Naive thymus-derived CD4-positive, alpha-beta T cell (primary cell): ENCODE measurements at regions not wholly inside any gene's neighbourhood (a gene's known extent, or its start where the extent isn't known, plus 50 kb on each side); places are given as distances from the start of the nearest gene placed in this dataset.
"Not testable (repeated sequence)": the region's sequence is repeated elsewhere in the genome, so short reads cannot be mapped to it uniquely, and the experiment has no call there.

Source experiments
- ATAC-seq: fragments of 150-1000 bp; cut with Tn5 transposase; 2 replicates; pipeline ENCODE4 v1.10.0; 2021; ENCODE audit warnings: mild to moderate bottlenecking, moderate library complexity
- CTCF ChIA-PET: fragments of 350-600 bp; sonication (Branson Sonifier 250); formaldehyde crosslinking; loops from one replicate; lab custom pipeline; 2021; ENCODE audit warnings: antibody characterized with exemption; lab: Charles Lee
- POLR2A ChIA-PET: fragments of 350-600 bp; sonication (Branson Sonifier 250); formaldehyde crosslinking; loops from one replicate; lab custom pipeline; 2021; ENCODE audit warnings: antibody characterized with exemption, inconsistent platforms; lab: Charles Lee
- DNase-seq, 9 donors: peaks; one replicate each; pipeline versions ENCODE4 v3.0.0 to v3.0.0-alpha.2; 2020 to 2022; ENCODE audit warnings: mixed read lengths in 1 of 9
- H3K27ac ChIP-seq: one replicate; pipeline ENCODE4 v1.7.0; 2013; ENCODE audit warnings: mild to moderate bottlenecking, low read depth, low read length, moderate library complexity
- H3K27me3 ChIP-seq, 2 donors: one replicate each; pipeline ENCODE4 v1.7.0; 2013; ENCODE audit warnings: low read length in 2 of 2, mild to moderate bottlenecking in 2 of 2, moderate library complexity in 2 of 2; ENCODE audit not compliant: control insufficient read depth in 2 of 2, insufficient read depth in 2 of 2
- H3K36me3 ChIP-seq, 3 experiments: 1 replicate in 2 of 3; 2 replicates in 1 of 3; pipeline ENCODE4 v1.7.0; 2013; ENCODE audit warnings: low read length in 3 of 3, mild to moderate bottlenecking in 3 of 3, moderate library complexity in 1 of 3; ENCODE audit not compliant: insufficient read depth in 3 of 3, control insufficient read depth in 2 of 3
- H3K4me1 ChIP-seq, 2 donors: one replicate each; pipeline ENCODE4 v1.7.0; 2013; ENCODE audit warnings: low read length in 2 of 2, mild to moderate bottlenecking in 2 of 2, moderate library complexity in 1 of 2; ENCODE audit not compliant: control insufficient read depth in 2 of 2, insufficient read depth in 2 of 2
- H3K4me3 ChIP-seq: 2 replicates; pipeline ENCODE4 v1.7.0; 2013; ENCODE audit warnings: mild to moderate bottlenecking, low read length
- H3K9me3 ChIP-seq, 3 experiments: 1 replicate in 2 of 3; 2 replicates in 1 of 3; pipeline ENCODE4 v1.7.0; 2013; ENCODE audit warnings: low read length in 3 of 3; ENCODE audit not compliant: control insufficient read depth in 2 of 3
- H3K27ac Mint-ChIP-seq, 9 donors: one replicate each; pipeline ENCODE4 v1.8.0; 2020 to 2022; ENCODE audit warnings: mixed read lengths in 9 of 9, mild to moderate bottlenecking in 8 of 9, moderate library complexity in 5 of 9, inconsistent platforms in 2 of 9
- H3K27me3 Mint-ChIP-seq, 5 donors: one replicate each; pipeline ENCODE4 v1.8.0; 2021 to 2022; ENCODE audit warnings: mixed read lengths in 5 of 5, mild to moderate bottlenecking in 1 of 5
- H3K36me3 Mint-ChIP-seq, 5 donors: one replicate each; pipeline ENCODE4 v1.8.0; 2020 to 2022; ENCODE audit warnings: mixed read lengths in 5 of 5, mild to moderate bottlenecking in 3 of 5, inconsistent platforms in 1 of 5
- H3K4me1 Mint-ChIP-seq, 7 donors: one replicate each; pipeline ENCODE4 v1.8.0; 2020 to 2022; ENCODE audit warnings: mixed read lengths in 7 of 7, mild to moderate bottlenecking in 3 of 7, inconsistent platforms in 1 of 7
- H3K4me3 Mint-ChIP-seq, 10 donors: one replicate each; pipeline ENCODE4 v1.8.0; 2020 to 2022; ENCODE audit warnings: mild to moderate bottlenecking in 10 of 10, mixed read lengths in 10 of 10, moderate library complexity in 6 of 10, inconsistent platforms in 2 of 10
- H3K9me3 Mint-ChIP-seq, 11 donors: one replicate each; pipeline ENCODE4 v1.8.0; 2020 to 2022; ENCODE audit warnings: mixed read lengths in 11 of 11, mild to moderate bottlenecking in 4 of 11, inconsistent platforms in 1 of 11, moderate library complexity in 1 of 11
- intact Hi-C, 2 donors: fragments of 100-400 bp; cut with micrococcal nuclease; formaldehyde crosslinking; loops; one replicate each; pipeline ENCODE4 v1.15.1; 2023

- H3K9me3 ChIP-seq, H3K4me1 Mint-ChIP-seq, H3K27ac Mint-ChIP-seq, CTCF ChIA-PET, H3K27ac ChIP-seq, H3K4me1 ChIP-seq, ATAC-seq, POLR2A ChIA-PET, H3K4me3 Mint-ChIP-seq, H3K27me3 ChIP-seq, H3K36me3 ChIP-seq, intact Hi-C loops, H3K36me3 Mint-ChIP-seq, DNase-seq, H3K9me3 Mint-ChIP-seq, H3K4me3 ChIP-seq: not testable (repeated sequence)
- H3K27me3 Mint-ChIP-seq = peaks cover 0 to 13% (median 0%) of the 10 kb centered on the region in 5 donors
Observed at GRCh38 chr20:41731198-41731597, 113.0 kb upstream of the CHD6 start.

DNA sequence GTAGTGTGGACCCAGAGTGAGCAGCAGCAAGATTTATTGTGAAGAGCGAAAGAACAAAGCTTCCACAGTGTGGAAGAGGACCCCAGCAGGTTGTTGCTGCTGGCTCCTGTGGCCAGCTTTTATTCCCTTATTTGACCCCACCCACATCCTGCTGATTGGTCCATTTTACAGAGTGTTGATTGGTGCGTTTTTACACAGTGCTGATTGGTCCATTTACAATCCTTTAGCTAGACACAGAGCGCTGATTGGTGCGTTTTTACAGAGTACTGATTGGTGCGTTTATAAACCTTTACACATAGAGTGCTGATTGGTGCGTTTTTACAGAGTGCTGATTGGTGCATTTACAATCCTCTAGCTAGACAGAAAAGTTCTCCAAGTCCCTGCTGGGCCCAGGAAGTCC is 109.5 kb upstream of the CHD6 start:
- intact Hi-C loops, H3K4me1 Mint-ChIP-seq, ATAC-seq, DNase-seq, H3K27me3 ChIP-seq, H3K4me3 Mint-ChIP-seq, H3K27ac Mint-ChIP-seq, H3K36me3 ChIP-seq, H3K9me3 ChIP-seq, H3K27ac ChIP-seq, POLR2A ChIA-PET, H3K36me3 Mint-ChIP-seq, H3K4me1 ChIP-seq, H3K4me3 ChIP-seq, CTCF ChIA-PET, H3K9me3 Mint-ChIP-seq: not testable (repeated sequence)
- peaks cover 0 to 13% (median 0%) of the 10 kb centered on the region in 5 donors for H3K27me3 Mint-ChIP-seq

DNA sequence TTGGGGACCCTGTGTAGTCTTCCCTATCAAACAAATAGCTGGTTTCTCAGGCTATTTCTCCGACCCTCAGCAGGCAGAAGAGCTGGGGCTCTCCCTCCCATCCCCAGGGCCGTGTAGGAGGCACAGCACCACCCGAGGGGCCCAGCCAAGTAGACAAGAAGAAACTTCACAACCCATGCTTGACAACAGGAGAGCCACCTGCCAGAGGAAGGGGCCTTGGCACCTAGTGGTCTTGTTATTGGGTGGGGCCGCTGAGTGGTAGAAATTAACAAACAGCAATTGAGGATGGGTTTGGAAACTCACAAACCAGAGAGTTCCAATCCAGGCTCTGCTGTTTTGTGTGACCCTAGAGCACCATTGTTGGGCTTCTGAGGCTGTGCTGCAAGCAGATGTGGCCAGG is 108.5 kb upstream of the CHD6 start:
- no peaks in the 10 kb centered on the region for H3K9me3 ChIP-seq
- Mint-ChIP-seq H3K4me1 (no peaks in the 10 kb centered on the region), H3K27me3 (peaks cover 0 to 13% (median 1%) of the 10 kb centered on the region in 5 donors), H3K9me3 (peaks cover 0 to 6% (median 0%) of the 10 kb centered on the region in 11 donors), H3K4me3 (no peak overlapping the region), H3K36me3 (no peaks in the 10 kb centered on the region), H3K27ac (no peak overlapping the region)
- CTCF ChIA-PET = no interaction called here
- no peak overlapping the region for H3K27ac ChIP-seq
- H3K36me3 ChIP-seq = no peaks in the 10 kb centered on the region
- POLR2A ChIA-PET = no interaction called here
- no peaks in the 10 kb centered on the region for H3K27me3 ChIP-seq
- H3K4me1 ChIP-seq = no peaks in the 10 kb centered on the region
- DNase-seq (no peak), ATAC-seq (no peak)
- H3K4me3 ChIP-seq = no peak overlapping the region
- intact Hi-C loops = no loop called here

- Histone ChIP-seq H3K4me3 (no peak overlapping the region), H3K36me3 (no peaks in the 10 kb centered on the region), H3K4me1 (no peaks in the 10 kb centered on the region), H3K27ac (no peak overlapping the region), H3K27me3 (no peaks in the 10 kb centered on the region), H3K9me3 (no peaks in the 10 kb centered on the region)
- H3K4me1 Mint-ChIP-seq = no peaks in the 10 kb centered on the region
- ATAC-seq = no peak
- H3K4me3 Mint-ChIP-seq = no peak overlapping the region
- ChIA-PET CTCF (no interaction called here), POLR2A (no interaction called here)
- no peak overlapping the region for H3K27ac Mint-ChIP-seq
- DNase-seq = no peak
- no peaks in the 10 kb centered on the region for H3K36me3 Mint-ChIP-seq
- peaks cover 0 to 6% (median 2%) of the 10 kb centered on the region in 11 donors for H3K9me3 Mint-ChIP-seq
- intact Hi-C loops = no loop called here
- H3K27me3 Mint-ChIP-seq = peaks cover 3 to 30% (median 17%) of the 10 kb centered on the region in 5 donors
Observed at GRCh38 chr20:41719151-41719550, 101.0 kb upstream of the CHD6 start.

GRCh38 chr20:41717483-41717882 is 99.3 kb upstream of the CHD6 start:
- intact Hi-C loops = no loop called here
- ATAC-seq = no peak
- Mint-ChIP-seq H3K36me3 (no peaks in the 10 kb centered on the region), H3K27ac (no peak overlapping the region), H3K4me3 (no peak overlapping the region), H3K9me3 (peaks cover 0 to 5% (median 0%) of the 10 kb centered on the region in 11 donors), H3K27me3 (peaks cover 3 to 35% (median 26%) of the 10 kb centered on the region in 5 donors), H3K4me1 (no peaks in the 10 kb centered on the region)
- H3K9me3 ChIP-seq = no peaks in the 10 kb centered on the region
- ChIA-PET CTCF (no interaction called here), POLR2A (no interaction called here)
- no peak overlapping the region for H3K27ac ChIP-seq
- H3K4me3 ChIP-seq = no peak overlapping the region
- H3K36me3 ChIP-seq = no peaks in the 10 kb centered on the region
- no peaks in the 10 kb centered on the region for H3K27me3 ChIP-seq
- no peak for DNase-seq
- H3K4me1 ChIP-seq = no peaks in the 10 kb centered on the region

DNA sequence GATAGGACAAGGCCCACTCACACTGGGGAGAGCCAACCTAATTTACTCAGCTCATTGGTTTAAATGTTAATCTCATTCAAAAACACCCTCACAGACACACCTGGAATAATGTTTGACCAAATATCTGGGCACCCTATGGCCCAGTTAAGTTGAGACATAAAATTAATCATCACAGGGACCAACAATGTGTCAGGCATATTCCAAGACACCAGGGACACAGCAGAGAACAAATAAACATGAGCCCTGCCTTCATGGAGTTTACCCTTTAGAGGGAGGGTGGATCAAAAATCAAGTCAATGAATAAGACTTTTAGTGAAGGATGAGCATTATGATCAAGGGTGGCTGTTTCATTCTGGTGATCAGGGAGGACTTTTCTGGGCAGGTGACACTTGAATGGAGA is 98.7 kb upstream of the CHD6 start:
- Histone ChIP-seq H3K4me3 (no peak overlapping the region), H3K9me3 (no peaks in the 10 kb centered on the region), H3K27ac (no peak overlapping the region), H3K36me3 (no peaks in the 10 kb centered on the region), H3K27me3 (no peaks in the 10 kb centered on the region), H3K4me1 (no peaks in the 10 kb centered on the region)
- H3K36me3 Mint-ChIP-seq = no peaks in the 10 kb centered on the region
- H3K4me3 Mint-ChIP-seq = no peak overlapping the region
- peaks cover 0 to 2% (median 0%) of the 10 kb centered on the region in 7 donors for H3K4me1 Mint-ChIP-seq
- peaks cover 2 to 35% (median 26%) of the 10 kb centered on the region in 5 donors for H3K27me3 Mint-ChIP-seq
- H3K27ac Mint-ChIP-seq = no peak overlapping the region
- intact Hi-C loops = no loop called here
- no peak for ATAC-seq
- peaks cover 0 to 4% (median 0%) of the 10 kb centered on the region in 11 donors for H3K9me3 Mint-ChIP-seq
- POLR2A ChIA-PET = no interaction called here
- CTCF ChIA-PET = no interaction called here
- no peak for DNase-seq

GRCh38 chr20:41716436-41716835 is 98.3 kb upstream of the CHD6 start:
- ChIA-PET POLR2A (no interaction called here), CTCF (no interaction called here)
- H3K27me3 Mint-ChIP-seq = peaks cover 0 to 35% (median 28%) of the 10 kb centered on the region in 5 donors
- DNase-seq (no peak), ATAC-seq (no peak)
- H3K27ac Mint-ChIP-seq = no peak overlapping the region
- H3K4me1 Mint-ChIP-seq = peaks cover 0 to 2% (median 0%) of the 10 kb centered on the region in 7 donors
- H3K36me3 Mint-ChIP-seq = peaks cover 0 to 2% (median 0%) of the 10 kb centered on the region in 5 donors
- no peak overlapping the region for H3K4me3 ChIP-seq
- H3K4me1 ChIP-seq = no peaks in the 10 kb centered on the region
- H3K27me3 ChIP-seq = no peaks in the 10 kb centered on the region
- no peak overlapping the region for H3K27ac ChIP-seq
- intact Hi-C loops = no loop called here
- no peak overlapping the region for H3K4me3 Mint-ChIP-seq
- H3K36me3 ChIP-seq = no peaks in the 10 kb centered on the region
- H3K9me3 ChIP-seq = no peaks in the 10 kb centered on the region
- peaks cover 0 to 4% (median 0%) of the 10 kb centered on the region in 11 donors for H3K9me3 Mint-ChIP-seq
